ENCODE measurements at regions not wholly inside any gene's neighbourhood (a gene's known extent, or its start where the extent isn't known, plus 50 kb on each side); places are given as distances from the start of the nearest gene placed in this dataset.

GRCh38 chr5:88490874-88491273, 222.2 kb upstream of the TMEM161B start:
- TF ChIP-seq CTCF (conservative IDR thresholded peaks at IDR 0.05; ENCODE audit: low read depth, low read length): no peak
- H3K4me3 ChIP-seq (ENCODE audit: low read depth, low read length): no peak overlapping the region
- DNase-seq (ENCODE audit: low read depth): no peak

- no peak for TF ChIP-seq CTCF (conservative IDR thresholded peaks at IDR 0.05; ENCODE audit: low read depth, low read length)
- no peak overlapping the region for H3K4me3 ChIP-seq (ENCODE audit: low read depth, low read length)
- no peak for DNase-seq (ENCODE audit: low read depth)
Observed at GRCh38 chr5:88489364-88489763, 220.7 kb upstream of the TMEM161B start.

GRCh38 chr5:88488561-88488960, 219.9 kb upstream of the TMEM161B start:
- no peak for TF ChIP-seq CTCF (conservative IDR thresholded peaks at IDR 0.05; ENCODE audit: low read depth, low read length)
- no peak for DNase-seq (ENCODE audit: low read depth)
- H3K4me3 ChIP-seq (ENCODE audit: low read depth, low read length): no peak overlapping the region

GRCh38 chr5:88488130-88488529, 219.5 kb upstream of the TMEM161B start:
- no peak overlapping the region for H3K4me3 ChIP-seq (ENCODE audit: low read depth, low read length)
- no peak for TF ChIP-seq CTCF (conservative IDR thresholded peaks at IDR 0.05; ENCODE audit: low read depth, low read length)
- no peak for DNase-seq (ENCODE audit: low read depth)

- no peak for TF ChIP-seq CTCF (conservative IDR thresholded peaks at IDR 0.05; ENCODE audit: low read depth, low read length)
- no peak overlapping the region for H3K4me3 ChIP-seq (ENCODE audit: low read depth, low read length)
- DNase-seq (ENCODE audit: low read depth): no peak
Observed at GRCh38 chr5:88487066-88487465, 218.4 kb upstream of the TMEM161B start.

GRCh38 chr5:88486431-88486830, 217.8 kb upstream of the TMEM161B start:
- no peak for TF ChIP-seq CTCF (conservative IDR thresholded peaks at IDR 0.05; ENCODE audit: low read depth, low read length)
- no peak for DNase-seq (ENCODE audit: low read depth)
- H3K4me3 ChIP-seq (ENCODE audit: low read depth, low read length): no peak overlapping the region

GRCh38 chr5:88485531-88485930, 216.9 kb upstream of the TMEM161B start:
- DNase-seq (ENCODE audit: low read depth): no peak
- TF ChIP-seq CTCF (conservative IDR thresholded peaks at IDR 0.05; ENCODE audit: low read depth, low read length): no peak
- no peak overlapping the region for H3K4me3 ChIP-seq (ENCODE audit: low read depth, low read length)

All from choroid plexus epithelial cell (primary cell).